Adrenal gland (tissue), 9 donors: ENCODE measurements at regions not wholly inside any gene's neighbourhood (a gene's known extent, or its start where the extent isn't known, plus 50 kb on each side); places are given as distances from the start of the nearest gene placed in this dataset.

Experiments
- DNase-seq, 7 donors: peaks; one replicate each; pipeline ENCODE4 v3.0.0-alpha.2; 2019 to 2020
- H3K27ac ChIP-seq, 5 donors: fragments of 200-600 bp; sonication (generic) in 4 of 5; 1 replicate in 3 of 5; 2 replicates in 2 of 5; pipeline versions ENCODE4 v1.5.1 to v1.8.0; 2016 to 2020; ENCODE audit warnings: mild to moderate bottlenecking in 1 of 5
- H3K27me3 ChIP-seq: fragments of 200-600 bp; 2 replicates; pipeline ENCODE4 v1.8.0; 2021
- H3K36me3 ChIP-seq, 2 donors: fragments of 200-600 bp; replicated peaks in 1 of 2; 1 replicate in 1 of 2; 2 replicates in 1 of 2; pipeline versions ENCODE4 v1.5.1 to v1.8.0; 2018 to 2022
- H3K4me1 ChIP-seq, 2 donors: fragments of 200-600 bp; replicated peaks in 1 of 2; 1 replicate in 1 of 2; 2 replicates in 1 of 2; pipeline versions ENCODE4 v1.5.1 to v1.8.0; 2018 to 2021
- H3K4me3 ChIP-seq, 4 donors: fragments of 200-600 bp; sonication (generic) in 3 of 4; one replicate each; pipeline ENCODE4 v1.5.1; 2016 to 2018
- H3K9me3 ChIP-seq, 3 donors: fragments of 200-600 bp; sonication (generic) in 1 of 3; replicated peaks in 1 of 3; 1 replicate in 2 of 3; 2 replicates in 1 of 3; pipeline versions ENCODE4 v1.5.1 to v1.8.0; 2016 to 2021
- POLR2A ChIP-seq, 2 donors: fragments of 450-650 bp; IDR thresholded peaks; one replicate each; pipeline ENCODE4 v1.6.1; 2017; ENCODE audit warnings: antibody characterized with exemption in 2 of 2, mild to moderate bottlenecking in 2 of 2, moderate library complexity in 1 of 2
- WGBS, 4 donors: extraction: QIAGEN DNeasy Blood & Tissue Kit in 2 of 4; methylation state at CpG; one replicate each; pipeline versions ENCODE4 v1.1.5 to v1.1.7; 2013 to 2017; 5-methylcytosine and 5-hydroxymethylcytosine counted together
- intact Hi-C, 2 donors: fragments of 100-400 bp; cut with DNase I; formaldehyde crosslinking; loops; one replicate each; pipeline versions ENCODE4 v1.14.1 to v1.15.0; 2022 to 2023
- TF ChIP-seq, protein P1 (sequence below), 6 experiments: fragments of 450-650 bp in 4 of 6; fragments of 200-600 bp in 2 of 6; sonication (generic) in 1 of 6; IDR thresholded peaks; 1 replicate in 5 of 6; 2 replicates in 1 of 6; pipeline versions ENCODE4 v1.5.1 to v1.8.0; 2016 to 2021; ENCODE audit warnings: antibody characterized with exemption in 6 of 6, mild to moderate bottlenecking in 2 of 6, moderate library complexity in 1 of 6
- donor health status: healthy with polysubstance abuse.
- donor health status: Bipolar disorder and iron deficiency.
- donor health status: DM: yes; HTN: yes; CAD: no.
- donor health status: DM: no; HTN: no; CAD: no.
- donor health status: DM: no; HTN: no; CAD: no.

DNA sequence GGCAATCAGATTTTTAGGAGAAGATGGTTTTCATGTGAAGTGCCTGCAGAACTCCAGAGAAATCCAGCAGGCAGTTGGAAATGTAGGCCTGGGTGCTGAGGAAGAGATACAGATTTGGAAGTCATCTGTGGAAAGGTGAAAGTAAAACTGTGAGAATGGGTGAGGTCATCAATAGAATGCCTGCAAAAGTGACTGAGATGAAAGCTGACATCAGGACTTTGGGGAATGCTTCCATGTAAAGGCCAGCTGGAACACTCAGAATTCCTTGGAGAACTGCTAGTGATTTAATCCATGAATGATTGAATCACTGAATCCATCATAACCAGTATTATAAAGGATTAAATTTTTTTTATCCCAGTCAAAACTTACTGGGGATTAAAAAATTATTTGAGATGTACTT is 124.5 kb upstream of the GIMD1 start:
- no peaks in the 10 kb centered on the region for H3K27me3 ChIP-seq
- intact Hi-C loops: no loop called here
- no peak overlapping the region for H3K27ac ChIP-seq
- H3K4me3 ChIP-seq: no peak overlapping the region
- H3K36me3 ChIP-seq: no peaks in the 10 kb centered on the region
- DNase-seq: no peak
- H3K4me1 ChIP-seq: no peaks in the 10 kb centered on the region
- TF ChIP-seq, protein P1, sequence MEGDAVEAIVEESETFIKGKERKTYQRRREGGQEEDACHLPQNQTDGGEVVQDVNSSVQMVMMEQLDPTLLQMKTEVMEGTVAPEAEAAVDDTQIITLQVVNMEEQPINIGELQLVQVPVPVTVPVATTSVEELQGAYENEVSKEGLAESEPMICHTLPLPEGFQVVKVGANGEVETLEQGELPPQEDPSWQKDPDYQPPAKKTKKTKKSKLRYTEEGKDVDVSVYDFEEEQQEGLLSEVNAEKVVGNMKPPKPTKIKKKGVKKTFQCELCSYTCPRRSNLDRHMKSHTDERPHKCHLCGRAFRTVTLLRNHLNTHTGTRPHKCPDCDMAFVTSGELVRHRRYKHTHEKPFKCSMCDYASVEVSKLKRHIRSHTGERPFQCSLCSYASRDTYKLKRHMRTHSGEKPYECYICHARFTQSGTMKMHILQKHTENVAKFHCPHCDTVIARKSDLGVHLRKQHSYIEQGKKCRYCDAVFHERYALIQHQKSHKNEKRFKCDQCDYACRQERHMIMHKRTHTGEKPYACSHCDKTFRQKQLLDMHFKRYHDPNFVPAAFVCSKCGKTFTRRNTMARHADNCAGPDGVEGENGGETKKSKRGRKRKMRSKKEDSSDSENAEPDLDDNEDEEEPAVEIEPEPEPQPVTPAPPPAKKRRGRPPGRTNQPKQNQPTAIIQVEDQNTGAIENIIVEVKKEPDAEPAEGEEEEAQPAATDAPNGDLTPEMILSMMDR (IDR thresholded peaks at IDR 0.05): no peak
- no peak for TF ChIP-seq POLR2A (IDR thresholded peaks at IDR 0.05)
- H3K9me3 ChIP-seq: no peaks in the 10 kb centered on the region

DNA sequence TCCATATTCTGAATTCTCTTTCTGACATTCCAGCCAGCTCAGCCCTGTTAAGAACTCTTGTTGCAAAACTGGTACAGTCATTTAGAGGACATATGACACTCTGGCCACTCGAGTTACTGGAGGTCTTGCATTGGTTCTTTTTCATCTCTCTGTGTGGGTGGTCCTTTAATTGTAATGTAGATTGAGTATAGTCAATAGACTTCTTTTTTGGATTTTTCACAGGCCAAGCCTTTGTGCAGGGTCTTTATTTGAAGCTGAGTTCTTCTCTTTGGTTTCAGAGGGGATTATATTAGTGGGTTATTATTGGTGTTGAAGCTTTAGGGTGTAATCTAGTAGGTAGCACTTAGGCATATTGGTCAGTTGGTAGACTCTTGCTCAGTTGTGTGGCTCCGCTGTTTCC is 118.0 kb upstream of the GIMD1 start:
- no peak for TF ChIP-seq POLR2A (IDR thresholded peaks at IDR 0.05)
- TF ChIP-seq, protein P1 (IDR thresholded peaks at IDR 0.05): no peak
- intact Hi-C loops: no loop called here
- Histone ChIP-seq H3K27me3 (no peaks in the 10 kb centered on the region), H3K9me3 (no peaks in the 10 kb centered on the region), H3K27ac (no peak overlapping the region), H3K4me1 (no peaks in the 10 kb centered on the region), H3K36me3 (no peaks in the 10 kb centered on the region), H3K4me3 (no peak overlapping the region)
- DNase-seq: no peak
- 50 to 64% (median 58%) methylated on average over 2 of the region's 2 CpGs for WGBS, 4 donors

DNA sequence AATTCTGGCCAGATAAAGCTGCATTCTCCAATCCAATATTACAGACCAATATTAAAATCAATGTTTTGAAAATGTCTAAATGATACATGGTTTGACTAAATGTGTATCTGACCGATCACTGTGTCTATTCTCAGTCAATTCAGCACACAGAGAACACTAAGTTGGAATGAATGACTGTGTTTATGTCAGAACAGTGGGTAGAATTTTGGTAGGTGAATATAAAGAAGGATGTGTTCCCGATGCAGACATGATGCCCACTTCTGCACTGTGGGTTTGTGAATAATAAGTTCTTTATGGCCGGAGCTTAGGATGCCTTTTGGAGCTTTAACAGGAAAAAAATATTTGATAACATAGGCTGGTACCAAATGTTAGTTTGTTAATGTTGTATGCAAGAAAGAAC is 113.2 kb upstream of the GIMD1 start:
- Histone ChIP-seq H3K27me3 (no peaks in the 10 kb centered on the region), H3K36me3 (no peaks in the 10 kb centered on the region), H3K4me1 (no peaks in the 10 kb centered on the region), H3K4me3 (no peak overlapping the region), H3K27ac (no peak overlapping the region), H3K9me3 (no peaks in the 10 kb centered on the region)
- TF ChIP-seq, protein P1 (IDR thresholded peaks at IDR 0.05): no peak
- no peak for TF ChIP-seq POLR2A (IDR thresholded peaks at IDR 0.05)
- 68 to 83% (median 77%) methylated on average over 3 of the region's 3 CpGs for WGBS, 4 donors
- intact Hi-C loops: no loop called here
- no peak for DNase-seq

DNA sequence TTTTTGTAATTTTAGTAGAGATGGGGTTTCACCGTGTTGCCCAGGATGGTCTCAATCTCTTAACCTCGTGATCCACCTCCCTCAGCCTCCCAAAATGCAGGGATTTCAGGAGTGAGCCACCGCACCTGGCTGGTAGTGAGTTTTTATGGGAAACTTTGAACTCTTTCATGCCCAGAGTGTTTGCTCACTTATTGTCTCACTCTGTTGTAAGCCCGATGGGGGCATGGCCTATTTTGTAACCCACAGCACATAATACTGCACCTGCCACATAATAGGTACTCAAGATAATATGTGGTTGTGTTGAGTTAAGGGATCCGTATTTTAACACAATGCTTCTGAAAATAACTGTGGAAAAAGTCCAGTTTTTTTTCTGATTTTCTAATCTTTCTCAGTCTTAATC is 109.6 kb upstream of the GIMD1 start:
- TF ChIP-seq POLR2A (IDR thresholded peaks at IDR 0.05): no peak
- TF ChIP-seq, protein P1 (IDR thresholded peaks at IDR 0.05): no peak
- Histone ChIP-seq H3K4me3 (no peak overlapping the region), H3K27ac (no peak overlapping the region), H3K27me3 (no peaks in the 10 kb centered on the region), H3K9me3 (no peaks in the 10 kb centered on the region), H3K36me3 (no peaks in the 10 kb centered on the region), H3K4me1 (no peaks in the 10 kb centered on the region)
- intact Hi-C loops: no loop called here
- whole genome bisulfite sequencing, 4 donors: 77 to 83% (median 79%) methylated on average over 5 of the region's 5 CpGs
- DNase-seq: no peak
